ENCODE measurements at regions not wholly inside any gene's neighbourhood (a gene's known extent, or its start where the extent isn't known, plus 50 kb on each side); places are given as distances from the start of the nearest gene placed in this dataset.

DNA sequence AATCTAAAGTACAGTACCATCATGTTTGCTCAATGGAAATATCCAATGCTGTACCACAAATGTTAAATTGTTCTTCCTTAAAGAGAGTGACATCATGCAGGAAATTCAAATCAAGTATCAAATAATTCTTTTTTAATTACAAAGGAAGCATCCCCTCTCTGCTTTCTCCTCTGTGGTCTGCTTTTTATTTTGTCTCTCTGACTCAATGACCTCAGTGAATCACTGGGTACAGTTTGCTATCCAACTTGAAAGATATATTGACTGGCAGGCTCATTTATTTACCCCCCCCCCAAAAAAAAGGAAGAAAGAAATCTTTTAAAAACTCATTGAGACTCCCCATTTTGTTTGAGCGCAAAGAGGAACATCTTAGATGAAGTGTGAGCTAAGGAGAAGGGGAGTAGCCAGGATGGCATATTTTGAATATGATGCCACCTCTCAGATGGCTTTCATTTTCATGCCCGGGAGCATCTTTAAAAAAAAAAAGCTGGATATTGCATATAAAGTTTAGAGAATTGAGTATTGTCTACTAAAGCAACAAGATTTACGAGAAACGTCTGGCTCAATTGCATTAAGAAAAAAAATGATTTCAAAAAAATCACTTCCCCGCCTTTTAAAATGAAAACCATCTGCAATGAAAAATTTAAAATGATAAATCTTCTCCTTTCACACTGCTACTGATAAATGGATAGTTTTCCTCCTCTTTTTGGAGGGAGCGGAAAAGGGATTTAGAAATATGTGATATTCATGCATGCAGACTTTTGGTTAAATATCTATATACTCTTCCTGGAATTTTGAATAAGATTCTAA is 307.1 kb upstream of the DPH6 start:
- H3K27ac ChIP-seq, result no peak overlapping the region
- TF ChIP-seq ZFX (IDR thresholded peaks at IDR 0.05; ENCODE audit: borderline replicate concordance), result no peak
- TF ChIP-seq, protein P1, sequence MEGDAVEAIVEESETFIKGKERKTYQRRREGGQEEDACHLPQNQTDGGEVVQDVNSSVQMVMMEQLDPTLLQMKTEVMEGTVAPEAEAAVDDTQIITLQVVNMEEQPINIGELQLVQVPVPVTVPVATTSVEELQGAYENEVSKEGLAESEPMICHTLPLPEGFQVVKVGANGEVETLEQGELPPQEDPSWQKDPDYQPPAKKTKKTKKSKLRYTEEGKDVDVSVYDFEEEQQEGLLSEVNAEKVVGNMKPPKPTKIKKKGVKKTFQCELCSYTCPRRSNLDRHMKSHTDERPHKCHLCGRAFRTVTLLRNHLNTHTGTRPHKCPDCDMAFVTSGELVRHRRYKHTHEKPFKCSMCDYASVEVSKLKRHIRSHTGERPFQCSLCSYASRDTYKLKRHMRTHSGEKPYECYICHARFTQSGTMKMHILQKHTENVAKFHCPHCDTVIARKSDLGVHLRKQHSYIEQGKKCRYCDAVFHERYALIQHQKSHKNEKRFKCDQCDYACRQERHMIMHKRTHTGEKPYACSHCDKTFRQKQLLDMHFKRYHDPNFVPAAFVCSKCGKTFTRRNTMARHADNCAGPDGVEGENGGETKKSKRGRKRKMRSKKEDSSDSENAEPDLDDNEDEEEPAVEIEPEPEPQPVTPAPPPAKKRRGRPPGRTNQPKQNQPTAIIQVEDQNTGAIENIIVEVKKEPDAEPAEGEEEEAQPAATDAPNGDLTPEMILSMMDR (IDR thresholded peaks at IDR 0.05), result no peak

DNA sequence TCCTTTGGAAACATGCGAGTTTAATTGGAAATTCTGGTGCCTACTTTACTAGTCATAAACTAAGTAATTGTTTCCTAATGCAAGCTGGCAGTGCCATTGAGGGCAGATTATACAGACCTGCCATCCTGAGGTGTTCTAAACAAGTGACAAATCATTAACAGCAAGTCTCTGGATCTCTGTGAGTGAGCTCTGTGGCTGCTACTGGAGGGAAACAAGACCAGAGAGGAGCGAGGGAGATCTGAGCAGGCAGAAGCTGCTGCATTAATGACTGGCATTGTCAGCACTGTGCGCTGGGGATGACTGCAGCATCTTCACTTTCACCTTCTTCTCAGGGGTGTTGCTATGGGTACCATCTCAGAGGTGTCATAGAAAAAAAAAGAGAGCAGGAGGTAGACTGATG is 308.4 kb upstream of the DPH6 start:
- no peak overlapping the region for H3K27ac ChIP-seq
- TF ChIP-seq, protein P1 (IDR thresholded peaks at IDR 0.05), result no peak
- no peak for TF ChIP-seq ZFX (IDR thresholded peaks at IDR 0.05; ENCODE audit: borderline replicate concordance)

DNA sequence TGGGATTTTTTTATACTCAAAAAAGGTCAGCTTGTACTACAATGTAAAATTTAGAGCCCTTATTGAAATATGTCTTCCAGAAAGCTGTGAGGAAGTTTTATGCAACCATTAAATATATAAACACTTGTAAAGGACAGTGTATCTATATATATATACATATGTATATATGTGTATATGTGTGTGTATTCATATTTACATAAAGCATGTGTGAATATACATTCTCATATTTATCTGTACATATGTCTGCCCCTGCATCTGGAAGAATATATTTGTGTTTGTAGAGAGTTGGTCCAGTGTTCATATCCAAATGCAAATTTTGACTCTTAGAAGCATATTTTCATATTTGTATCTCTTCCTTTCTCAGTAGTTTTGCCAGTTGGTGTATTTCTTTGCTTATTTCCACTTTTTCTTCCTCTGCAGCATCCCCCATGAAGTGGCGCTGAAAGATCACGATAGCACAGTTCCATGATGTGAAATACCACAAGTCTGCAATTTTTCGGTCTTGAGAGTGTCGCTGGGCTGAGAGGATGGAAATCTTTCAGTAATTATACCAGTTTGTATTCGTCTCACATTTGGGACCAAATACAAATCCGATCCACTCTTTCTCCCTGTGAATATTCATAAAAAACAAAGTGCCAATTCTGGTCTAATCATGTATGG is 311.7 kb upstream of the DPH6 start:
- TF ChIP-seq ZFX (IDR thresholded peaks at IDR 0.05; ENCODE audit: borderline replicate concordance), result no peak
- TF ChIP-seq, protein P1 (IDR thresholded peaks at IDR 0.05), result no peak
- no peak overlapping the region for H3K27ac ChIP-seq

DNA sequence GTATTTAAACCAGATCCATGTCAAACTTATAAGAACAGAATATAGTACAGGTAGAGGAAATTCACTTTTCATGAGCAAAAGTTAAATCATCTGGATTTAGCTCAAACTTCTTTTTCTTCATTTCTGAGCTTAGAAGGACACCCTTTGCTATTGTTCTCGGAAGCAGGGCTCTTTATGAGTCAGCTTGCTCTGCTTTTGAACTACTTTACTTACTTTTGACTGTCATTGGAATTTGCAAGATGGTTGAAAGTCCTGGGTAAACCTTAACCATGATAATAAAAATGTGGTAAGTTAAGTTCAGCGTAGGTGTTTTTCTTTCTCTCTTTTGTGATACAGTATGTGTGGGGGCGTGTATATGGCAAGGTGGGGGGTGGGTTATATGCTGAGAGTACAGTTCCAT is 312.7 kb upstream of the DPH6 start:
- TF ChIP-seq, protein P1 (IDR thresholded peaks at IDR 0.05), result no peak
- no peak for TF ChIP-seq ZFX (IDR thresholded peaks at IDR 0.05; ENCODE audit: borderline replicate concordance)

DNA sequence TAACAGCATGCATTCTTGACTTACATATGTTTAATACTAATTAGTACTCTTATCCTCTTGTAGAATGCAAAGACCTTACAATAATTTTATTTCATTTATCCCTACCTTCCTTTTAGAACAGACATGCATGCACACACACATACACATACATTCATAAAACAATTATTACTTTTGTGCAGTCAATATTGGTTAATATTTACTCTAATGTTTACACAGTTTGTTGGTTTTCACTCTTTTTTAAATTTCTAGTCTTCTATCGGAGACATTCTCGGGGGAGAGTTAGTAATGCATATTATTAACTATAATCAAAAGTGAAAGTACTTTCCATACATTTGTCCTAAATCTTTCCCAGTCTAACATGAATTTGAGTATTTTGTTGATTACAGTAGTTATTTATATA is 317.7 kb upstream of the DPH6 start:
- TF ChIP-seq ZFX (IDR thresholded peaks at IDR 0.05; ENCODE audit: borderline replicate concordance), result no peak
- TF ChIP-seq, protein P1 (IDR thresholded peaks at IDR 0.05), result no peak
- no peak overlapping the region for H3K27ac ChIP-seq

More for the DNA sequence above, 312.7 kb upstream of the DPH6 start:
- no peak overlapping the region for H3K27ac ChIP-seq

DNA sequence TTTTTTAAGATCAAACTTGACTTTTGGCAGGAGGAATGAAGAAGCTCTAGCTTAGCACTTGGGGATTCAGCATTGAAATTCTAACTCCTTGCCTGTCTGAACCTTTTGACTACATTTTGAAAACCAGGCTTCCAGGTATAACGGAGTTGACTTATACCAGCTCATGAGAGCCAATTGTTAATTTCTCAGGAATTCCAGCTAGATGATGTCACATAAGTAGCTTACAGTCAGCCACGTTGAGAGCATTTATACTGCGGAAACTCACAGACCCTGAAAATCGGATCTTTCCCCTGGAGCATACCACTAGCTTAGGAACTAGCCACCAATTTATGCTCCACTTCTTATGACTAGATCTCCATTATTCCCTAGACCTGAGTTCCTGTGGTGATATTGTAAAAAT is 321.4 kb upstream of the DPH6 start:
- no peak for TF ChIP-seq ZFX (IDR thresholded peaks at IDR 0.05; ENCODE audit: borderline replicate concordance)
- TF ChIP-seq, protein P1 (IDR thresholded peaks at IDR 0.05), result no peak
- H3K27ac ChIP-seq, result no peak overlapping the region

DNA sequence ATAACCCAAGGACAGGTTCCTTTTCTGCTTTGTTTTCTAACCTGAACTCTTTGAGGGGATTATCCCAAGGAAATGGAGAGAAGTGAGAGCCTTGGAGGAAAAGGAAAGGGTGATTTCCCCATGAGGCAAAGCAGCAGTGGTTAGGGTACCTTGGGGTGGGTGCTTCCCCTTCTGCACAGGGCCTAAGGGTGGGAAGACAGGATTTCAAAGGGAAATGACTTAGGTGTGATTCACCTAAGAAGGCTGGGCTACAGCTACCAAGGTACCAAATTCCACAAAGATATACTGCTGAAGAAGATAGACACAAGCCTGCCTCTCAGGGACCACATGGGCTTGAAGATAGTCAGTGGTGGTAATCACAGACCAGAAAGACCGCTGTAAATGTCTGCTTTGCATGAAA is 325.3 kb upstream of the DPH6 start:
- TF ChIP-seq, protein P1 (IDR thresholded peaks at IDR 0.05), result no peak
- TF ChIP-seq ZFX (IDR thresholded peaks at IDR 0.05; ENCODE audit: borderline replicate concordance), result no peak

More for the DNA sequence above, 325.3 kb upstream of the DPH6 start:
- no peak overlapping the region for H3K27ac ChIP-seq

Measured in 22Rv1 (cell line).